ENCODE measurements at regions not wholly inside any gene's neighbourhood (a gene's known extent, or its start where the extent isn't known, plus 50 kb on each side); places are given as distances from the start of the nearest gene placed in this dataset.

DNA sequence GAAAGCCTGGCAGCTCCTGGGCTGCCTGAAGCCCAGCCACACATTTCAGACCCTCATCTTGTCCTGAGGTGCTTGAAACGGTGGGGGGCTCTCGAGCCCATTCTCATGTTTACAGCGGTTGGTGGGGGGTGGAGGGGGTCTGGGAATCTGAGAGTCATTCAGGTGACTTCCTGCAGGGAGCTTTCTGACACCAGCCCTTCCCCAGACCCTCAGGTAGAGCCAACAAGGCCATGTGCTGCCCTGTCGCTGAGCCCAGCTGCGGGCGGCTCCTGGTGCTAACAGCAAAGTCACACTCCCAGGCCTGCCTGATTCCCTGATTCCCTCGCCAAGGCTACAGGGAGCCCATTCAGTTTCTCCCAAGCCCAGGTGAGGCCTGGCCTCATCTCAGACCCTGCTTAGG, 324.9 kb upstream of the MEX3C start:
- no peak overlapping the region for H3K14ac ChIP-seq (ENCODE audit: insufficient read depth, low read length)
- H3K4ac ChIP-seq (ENCODE audit: low read depth, low read length) = no peak overlapping the region
- H3T11ph ChIP-seq (ENCODE audit: low read length) = no peak overlapping the region
- no peak overlapping the region for H2BK20ac ChIP-seq (ENCODE audit: low read depth, low read length, poor library complexity, severe bottlenecking)
- no peaks in the 10 kb centered on the region for H3K27me3 ChIP-seq (ENCODE audit: insufficient read depth, low read length)
- H4K5ac ChIP-seq (ENCODE audit: insufficient read length, low read depth, low read length) = no peak overlapping the region
- H2BK15ac ChIP-seq (ENCODE audit: low read depth, low read length) = no peak overlapping the region
- H3K23ac ChIP-seq (ENCODE audit: insufficient read length, low read depth, low read length) = no peak overlapping the region
- no peak overlapping the region for H2AK5ac ChIP-seq (ENCODE audit: insufficient read length, low read length)
- H3K79me2 ChIP-seq (ENCODE audit: insufficient read depth, low read length) = no peaks in the 10 kb centered on the region
- Mint-ChIP-seq H3K27me3 (ENCODE audit: low read depth) (no peaks in the 10 kb centered on the region), H3K27ac (peak overlapping the region in 1 of 3 experiments; percentile 55; a peak in 4 of 7 replicates), H3K9me3 (no peaks in the 10 kb centered on the region), H3K4me1 (peaks cover 37 to 51% of the 10 kb centered on the region in 2 experiments), H3K36me3 (ENCODE audit: insufficient read depth in 1 of 3, low read depth in 3 of 3) (no peaks in the 10 kb centered on the region), H3K4me3 (no peak overlapping the region)
- H3K23me2 ChIP-seq (ENCODE audit: insufficient read length, low read depth, low read length, poor library complexity, severe bottlenecking) = no peaks in the 10 kb centered on the region
- TF ChIP-seq, protein P1, sequence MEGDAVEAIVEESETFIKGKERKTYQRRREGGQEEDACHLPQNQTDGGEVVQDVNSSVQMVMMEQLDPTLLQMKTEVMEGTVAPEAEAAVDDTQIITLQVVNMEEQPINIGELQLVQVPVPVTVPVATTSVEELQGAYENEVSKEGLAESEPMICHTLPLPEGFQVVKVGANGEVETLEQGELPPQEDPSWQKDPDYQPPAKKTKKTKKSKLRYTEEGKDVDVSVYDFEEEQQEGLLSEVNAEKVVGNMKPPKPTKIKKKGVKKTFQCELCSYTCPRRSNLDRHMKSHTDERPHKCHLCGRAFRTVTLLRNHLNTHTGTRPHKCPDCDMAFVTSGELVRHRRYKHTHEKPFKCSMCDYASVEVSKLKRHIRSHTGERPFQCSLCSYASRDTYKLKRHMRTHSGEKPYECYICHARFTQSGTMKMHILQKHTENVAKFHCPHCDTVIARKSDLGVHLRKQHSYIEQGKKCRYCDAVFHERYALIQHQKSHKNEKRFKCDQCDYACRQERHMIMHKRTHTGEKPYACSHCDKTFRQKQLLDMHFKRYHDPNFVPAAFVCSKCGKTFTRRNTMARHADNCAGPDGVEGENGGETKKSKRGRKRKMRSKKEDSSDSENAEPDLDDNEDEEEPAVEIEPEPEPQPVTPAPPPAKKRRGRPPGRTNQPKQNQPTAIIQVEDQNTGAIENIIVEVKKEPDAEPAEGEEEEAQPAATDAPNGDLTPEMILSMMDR (conservative IDR thresholded peaks at IDR 0.05) = no peak
- no peaks in the 10 kb centered on the region for H3K79me1 ChIP-seq (ENCODE audit: insufficient read depth, low read depth, low read length, poor library complexity, severe bottlenecking)
- no CpG with 5 or more reads among the region's 7 CpGs for WGBS (ENCODE audit: extremely low coverage, insufficient read length, low lambda C conversion rate)
- no peak overlapping the region for H4K8ac ChIP-seq (replicated peaks; ENCODE audit: insufficient read length, low read depth, low read length)
- peak; percentile 64 for DNase-seq
- H2BK5ac ChIP-seq (ENCODE audit: insufficient read length, low read length) = no peak overlapping the region
- no peak overlapping the region for H3K27ac ChIP-seq (ENCODE audit: insufficient read length, low read depth, low read length)
- H4K20me1 ChIP-seq (ENCODE audit: control insufficient read depth, insufficient read depth, insufficient read length) = no peaks in the 10 kb centered on the region
- no peak overlapping the region for H2BK12ac ChIP-seq (ENCODE audit: insufficient read length, low read depth, low read length)
- no peak overlapping the region for H3K9ac ChIP-seq (ENCODE audit: extremely low read depth, insufficient read length, low read length)
- H4K91ac ChIP-seq (ENCODE audit: insufficient read length, low read depth, low read length) = no peak overlapping the region
- no peak overlapping the region for H2AFZ ChIP-seq (ENCODE audit: low read length)
- H3K4me1 ChIP-seq (ENCODE audit: insufficient read depth, low read length) = peaks cover 12% of the 10 kb centered on the region; the same call in 1 of the 2 replicates
- no peak overlapping the region for H2BK120ac ChIP-seq (ENCODE audit: low read depth, low read length, poor library complexity, severe bottlenecking)
- no peak overlapping the region for H3K56ac ChIP-seq (ENCODE audit: insufficient read length, low read depth, low read length)
- H3K4me2 ChIP-seq (ENCODE audit: insufficient read depth, insufficient read length, low read length) = no peak overlapping the region
- no peak overlapping the region for H3K18ac ChIP-seq (ENCODE audit: insufficient read length, low read depth, low read length)
- H3K9me3 ChIP-seq (ENCODE audit: control insufficient read depth, low read depth, low read length) = no peaks in the 10 kb centered on the region
